GM04503 (cell line): ENCODE measurements at regions not wholly inside any gene's neighbourhood (a gene's known extent, or its start where the extent isn't known, plus 50 kb on each side); places are given as distances from the start of the nearest gene placed in this dataset.
"Not testable (repeated sequence)": the region's sequence is repeated elsewhere in the genome, so short reads cannot be mapped to it uniquely, and the experiment has no call there.

Experiments
- DNase-seq: peaks from one replicate; pipeline ENCODE4 v3.0.0-alpha.2; 2012; ENCODE audit warnings: low read depth

- no peak for DNase-seq
Observed at GRCh38 chr7:94109556-94109955, 105.4 kb upstream of the BET1 start.

- no peak for DNase-seq
Observed at GRCh38 chr7:94111009-94111408, 106.9 kb upstream of the BET1 start.

GRCh38 chr7:94115316-94115715 lies 111.2 kb upstream of the BET1 start:
- DNase-seq, result no peak

- no peak for DNase-seq
Observed at GRCh38 chr7:94123136-94123535, 119.0 kb upstream of the BET1 start.

- peak; percentile 39 for DNase-seq
Observed at GRCh38 chr7:94127026-94127425, 122.9 kb upstream of the BET1 start.

GRCh38 chr7:94128072-94128471 lies 123.9 kb upstream of the BET1 start:
- DNase-seq, result no peak

- DNase-seq, result peak; percentile 60
Observed at GRCh38 chr7:94129443-94130140, 125.4 kb upstream of the BET1 start.

- DNase-seq, result no peak
Observed at GRCh38 chr7:94130716-94131115, 126.6 kb upstream of the BET1 start.

GRCh38 chr7:94133460-94133859 lies 129.3 kb upstream of the BET1 start:
- DNase-seq, result peak; percentile 27

- no peak for DNase-seq
Observed at GRCh38 chr7:94135180-94135579, 131.0 kb upstream of the BET1 start.

- DNase-seq, result no peak
Observed at GRCh38 chr7:94142281-94142680, 138.1 kb upstream of the BET1 start.

- DNase-seq, result peak; percentile 31
Observed at GRCh38 chr7:94145602-94146001, 141.4 kb upstream of the BET1 start.

- DNase-seq, result no peak
Observed at GRCh38 chr7:94146408-94146807, 142.3 kb upstream of the BET1 start.

- DNase-seq, result no peak
Observed at GRCh38 chr7:94149789-94150545, 145.8 kb upstream of the BET1 start.

- DNase-seq, result no peak
Observed at GRCh38 chr7:94154182-94154581, 150.0 kb upstream of the BET1 start.

GRCh38 chr7:94154858-94155257 lies 150.7 kb upstream of the BET1 start:
- no peak for DNase-seq

- not testable (repeated sequence) for DNase-seq
Observed at GRCh38 chr7:94157659-94158306, 153.6 kb upstream of the BET1 start.

GRCh38 chr7:94160719-94161435 lies 156.7 kb upstream of the BET1 start:
- no peak for DNase-seq

GRCh38 chr7:94161476-94161875 lies 157.3 kb upstream of the BET1 start:
- DNase-seq, result no peak

- no peak for DNase-seq
Observed at GRCh38 chr7:94169682-94170081, 165.5 kb upstream of the BET1 start.

GRCh38 chr7:94170836-94171235 lies 166.7 kb upstream of the BET1 start:
- no peak for DNase-seq

GRCh38 chr7:94173436-94173835 lies 169.3 kb upstream of the BET1 start:
- no peak for DNase-seq

- DNase-seq, result no peak
Observed at GRCh38 chr7:94174375-94174774, 170.2 kb upstream of the BET1 start.
